GM19455 (cell line): ENCODE measurements at regions not wholly inside any gene's neighbourhood (a gene's known extent, or its start where the extent isn't known, plus 50 kb on each side); places are given as distances from the start of the nearest gene placed in this dataset.

ENCODE experiments used
- ATAC-seq: cut with Tn5 transposase; IDR thresholded peaks from one replicate; pipeline ENCODE4 v1.9.1; 2021; ENCODE audit not compliant: unreplicated experiment

DNA sequence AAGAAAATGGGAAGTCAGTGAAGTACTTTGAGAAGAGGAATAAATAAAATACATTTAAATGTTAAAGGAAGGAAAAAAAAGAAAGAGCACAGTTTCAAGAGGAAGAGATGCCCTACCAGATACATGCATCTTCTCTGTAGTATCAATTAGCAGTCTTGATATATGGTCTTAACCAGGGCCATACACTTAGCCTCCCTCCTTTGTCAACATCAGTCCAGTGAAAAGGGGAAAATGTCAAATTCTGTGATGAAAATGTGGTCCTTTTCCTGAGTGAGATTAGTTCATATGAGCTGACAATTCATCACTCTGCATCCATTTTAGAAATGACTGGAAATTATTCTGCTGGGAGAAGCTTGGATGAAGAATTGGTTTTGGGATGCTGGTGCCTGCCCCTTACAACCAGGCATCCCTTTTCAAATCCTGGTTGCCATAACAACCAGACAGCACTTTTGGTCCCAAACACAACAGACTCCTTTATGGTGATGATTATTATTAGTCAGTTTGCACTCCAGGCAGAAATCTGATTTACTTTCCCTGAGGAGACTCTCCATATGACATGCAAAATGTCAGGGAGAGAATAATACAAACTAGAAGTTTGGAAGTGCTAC is 933.6 kb upstream of the CDH8 start:
- no peak for ATAC-seq

DNA sequence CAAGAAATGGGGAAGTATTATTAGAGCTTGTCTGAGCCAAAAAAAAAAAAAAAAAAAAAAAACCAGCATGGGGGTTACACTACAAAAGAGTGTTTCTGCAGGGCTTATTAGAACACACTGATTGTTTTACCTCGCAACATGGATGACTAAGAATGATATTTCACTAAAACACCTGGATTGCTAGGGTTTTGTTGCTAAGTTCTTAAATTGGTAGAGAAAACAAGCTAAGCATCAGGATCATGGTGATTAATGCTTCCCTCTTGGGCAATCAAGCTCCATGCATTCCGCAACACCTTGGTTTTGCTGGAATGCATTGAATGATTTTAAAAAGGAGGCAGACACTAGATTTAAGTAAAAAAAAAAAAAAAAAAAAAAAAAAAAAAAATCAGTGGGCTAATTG is 931.4 kb upstream of the CDH8 start:
- no peak for ATAC-seq

DNA sequence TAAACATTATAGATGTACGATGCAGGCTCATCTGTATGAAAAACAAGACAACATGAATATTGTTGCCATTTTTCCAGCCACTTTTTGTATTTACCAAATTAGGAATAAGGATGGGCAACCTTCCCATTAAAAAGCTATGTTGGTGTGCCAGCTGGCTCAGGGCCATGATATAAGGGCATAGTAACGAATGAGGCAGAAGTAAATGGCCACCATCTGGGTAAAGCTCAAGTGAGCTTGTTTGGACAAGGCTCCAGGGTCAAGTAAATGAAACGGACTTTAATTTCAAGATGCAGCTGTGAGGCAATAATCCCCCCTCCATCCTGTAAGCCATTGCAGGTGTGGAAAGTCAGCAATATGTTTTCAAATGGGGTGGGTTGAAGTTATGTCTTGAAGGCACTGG is 930.9 kb upstream of the CDH8 start:
- ATAC-seq: no peak

DNA sequence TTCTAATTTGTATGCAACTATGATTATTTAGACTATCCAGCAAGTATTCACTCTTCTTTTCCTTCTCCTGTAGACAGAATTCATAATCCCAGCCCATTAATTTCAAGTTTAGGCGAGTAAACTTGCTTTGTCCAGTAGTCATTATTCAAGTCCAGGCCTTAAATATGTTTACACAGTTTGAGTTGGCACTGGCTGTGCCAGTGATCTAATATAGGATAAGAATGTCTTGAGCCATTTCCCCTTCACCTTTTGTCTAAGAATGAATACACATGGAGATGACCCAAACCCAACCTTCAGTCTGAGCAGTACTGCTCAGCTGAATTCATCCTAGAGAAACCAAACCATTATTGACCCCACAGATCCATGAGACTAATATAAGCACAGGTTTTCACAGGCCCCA is 930.4 kb upstream of the CDH8 start:
- no peak for ATAC-seq

DNA sequence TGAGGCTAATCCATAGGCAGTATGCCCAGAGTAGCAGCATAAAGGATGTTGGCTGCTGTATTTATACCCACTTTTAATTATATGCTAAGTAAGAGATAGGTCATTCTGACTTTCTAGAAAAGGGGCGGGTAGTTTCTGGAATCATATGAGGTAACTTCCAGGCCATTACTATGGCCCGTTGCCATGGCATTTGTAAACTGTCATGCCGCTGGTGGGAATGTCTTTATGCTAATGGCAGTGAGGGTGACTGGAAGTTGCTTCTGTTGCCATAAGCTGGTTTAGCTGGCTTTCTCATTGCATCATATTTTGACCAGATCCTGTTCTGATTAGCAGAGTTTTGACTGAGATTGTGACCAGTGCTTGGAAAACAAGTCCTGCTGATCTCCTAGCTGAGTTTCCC is 929.6 kb upstream of the CDH8 start:
- no peak for ATAC-seq

DNA sequence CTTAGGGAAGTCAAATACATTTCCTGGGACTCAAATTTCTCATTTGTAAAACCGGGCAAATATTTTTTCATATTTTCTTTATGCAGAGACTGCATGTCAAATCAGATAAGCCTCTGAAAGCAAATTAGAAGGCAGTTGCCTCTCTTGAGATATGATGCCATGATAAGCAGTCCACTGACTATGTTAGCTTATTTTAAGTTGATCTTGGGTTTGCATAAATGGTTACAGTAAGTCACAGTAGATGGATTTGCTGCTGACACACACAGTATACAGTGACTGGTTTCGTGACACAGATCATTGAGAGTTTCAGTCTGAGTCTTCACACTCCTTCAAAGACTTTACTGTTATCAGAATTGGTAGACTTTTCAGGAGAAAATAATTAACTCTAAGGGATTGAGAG is 927.6 kb upstream of the CDH8 start:
- ATAC-seq: no peak

DNA sequence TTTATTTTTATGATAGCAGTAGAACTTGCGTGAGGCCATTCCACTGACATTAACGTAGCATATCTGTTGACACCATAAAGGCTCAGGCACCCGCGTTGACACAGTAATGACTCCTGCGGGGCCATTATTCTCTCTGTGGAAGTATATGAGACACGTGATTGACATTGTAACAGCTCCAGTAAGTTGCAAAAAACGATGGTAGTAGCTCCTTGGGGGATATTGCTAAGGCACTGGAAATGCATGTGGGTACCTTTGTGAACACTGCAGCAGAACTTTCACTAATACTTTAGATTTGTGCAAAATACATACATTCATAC is 918.8 kb upstream of the CDH8 start:
- ATAC-seq: no peak

DNA sequence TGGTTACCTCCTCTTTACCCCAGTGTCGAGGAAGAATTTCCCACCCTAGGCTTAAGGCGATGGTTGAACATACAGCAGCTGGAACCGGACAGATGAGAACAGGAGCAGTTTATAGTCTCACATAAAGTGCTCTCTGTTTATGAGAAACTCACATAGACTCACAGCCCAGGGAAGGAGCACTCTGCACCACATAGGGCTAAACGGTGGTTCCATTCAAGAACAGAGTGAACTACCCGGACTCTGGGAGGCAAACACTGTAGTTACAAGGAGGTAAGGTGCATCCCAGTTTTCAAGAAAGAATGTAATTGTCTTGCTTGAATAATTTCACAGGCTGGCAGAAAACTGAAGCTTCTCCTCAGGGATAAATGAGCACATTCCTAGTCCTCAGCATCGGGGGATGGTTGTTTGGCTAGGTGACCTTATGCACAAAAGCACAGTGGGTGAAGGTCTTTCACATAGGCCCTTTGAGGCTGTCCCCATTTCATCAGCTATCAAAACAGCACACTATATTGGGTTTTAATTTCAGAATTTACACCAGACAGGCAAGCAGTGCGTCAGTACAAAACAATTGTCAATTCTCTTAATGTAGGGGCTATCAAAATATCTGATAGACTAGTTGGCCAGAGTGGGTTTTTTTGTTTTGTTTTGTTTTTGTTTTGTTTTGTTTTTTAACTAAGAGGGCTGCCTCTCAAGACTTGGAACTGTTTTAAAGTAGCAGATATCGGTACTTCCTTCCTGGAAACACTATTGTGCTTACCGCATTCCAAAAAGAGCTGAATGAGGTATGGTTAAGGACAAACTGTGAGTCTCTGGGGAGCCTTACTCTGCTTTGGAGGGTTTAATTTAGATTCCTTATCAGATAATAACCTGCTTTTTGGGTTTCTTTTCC is 918.1 kb upstream of the CDH8 start:
- no peak for ATAC-seq

DNA sequence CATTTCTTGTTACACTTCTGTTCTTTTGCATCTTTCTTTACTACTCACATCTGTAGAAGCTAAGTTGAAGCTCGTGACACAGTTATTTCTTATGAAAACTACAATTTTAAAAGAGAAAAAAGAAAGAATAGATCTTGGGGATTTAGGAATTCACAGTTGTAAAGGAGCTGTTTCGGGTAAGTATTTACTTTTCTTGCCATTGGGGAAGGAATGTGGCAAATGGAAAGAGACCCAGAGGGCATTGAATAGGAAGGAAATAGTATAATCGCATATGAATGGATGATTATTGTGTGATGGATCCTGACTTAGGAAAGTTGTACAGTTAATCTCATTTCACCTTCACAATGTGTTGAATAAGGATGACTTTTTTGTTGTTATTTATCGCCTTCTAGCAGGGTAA is 914.1 kb upstream of the CDH8 start:
- ATAC-seq: no peak

DNA sequence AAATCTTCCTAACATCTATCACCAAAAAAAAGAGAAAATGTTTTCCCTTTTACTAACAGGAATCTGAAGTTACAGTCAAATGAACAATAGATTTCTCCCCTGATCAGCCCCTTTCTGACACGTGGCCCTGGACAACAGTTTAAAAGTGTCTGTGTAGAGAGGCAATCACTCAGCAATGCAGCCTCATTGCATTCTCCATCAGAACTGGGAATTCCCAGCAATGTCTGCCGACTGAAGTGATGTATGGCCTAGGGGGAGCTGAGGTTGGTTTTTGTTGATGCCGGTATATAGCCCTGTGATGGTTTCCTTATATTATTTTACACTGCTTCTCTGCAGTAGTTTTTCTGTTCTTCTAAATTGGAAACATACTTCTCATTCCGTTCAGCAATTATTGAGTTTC is 904.3 kb upstream of the CDH8 start:
- no peak for ATAC-seq

DNA sequence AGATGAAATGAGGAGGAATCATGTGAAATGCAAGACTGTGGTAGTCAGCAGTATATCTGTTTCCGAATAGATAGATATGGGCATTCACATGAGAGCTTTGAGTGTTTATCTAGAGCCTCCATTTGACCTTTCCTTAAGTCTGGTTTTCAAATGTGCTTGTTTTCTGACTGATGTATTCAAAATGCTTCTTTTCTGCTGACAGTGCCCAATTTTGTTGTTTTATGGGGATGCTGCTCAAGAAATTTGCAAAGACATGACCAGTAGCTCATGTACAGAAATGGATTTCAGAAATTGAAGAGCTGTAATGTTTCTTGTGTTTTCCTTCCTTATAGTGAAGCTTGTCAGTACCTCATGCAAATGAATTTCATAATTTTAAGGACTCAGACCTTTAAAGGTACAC is 903.4 kb upstream of the CDH8 start:
- ATAC-seq: no peak

DNA sequence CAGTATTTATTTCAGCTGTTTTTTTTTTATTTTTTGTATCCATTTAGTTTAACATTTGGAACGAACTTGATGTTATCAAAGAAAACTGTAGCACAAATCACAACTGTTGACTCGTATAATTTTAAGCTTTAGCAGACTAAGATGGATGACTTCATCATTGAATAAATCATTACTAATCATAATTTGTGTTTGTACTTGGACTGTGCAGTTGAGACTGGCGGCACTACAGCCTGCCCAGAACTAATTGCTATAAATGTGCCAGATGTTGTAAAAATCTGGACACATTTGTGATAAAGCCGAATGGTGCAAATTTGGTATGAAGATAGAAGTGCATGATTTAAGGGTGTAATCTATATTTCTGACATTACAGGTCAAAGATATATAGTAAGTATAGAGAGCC is 897.7 kb upstream of the CDH8 start:
- ATAC-seq: no peak

DNA sequence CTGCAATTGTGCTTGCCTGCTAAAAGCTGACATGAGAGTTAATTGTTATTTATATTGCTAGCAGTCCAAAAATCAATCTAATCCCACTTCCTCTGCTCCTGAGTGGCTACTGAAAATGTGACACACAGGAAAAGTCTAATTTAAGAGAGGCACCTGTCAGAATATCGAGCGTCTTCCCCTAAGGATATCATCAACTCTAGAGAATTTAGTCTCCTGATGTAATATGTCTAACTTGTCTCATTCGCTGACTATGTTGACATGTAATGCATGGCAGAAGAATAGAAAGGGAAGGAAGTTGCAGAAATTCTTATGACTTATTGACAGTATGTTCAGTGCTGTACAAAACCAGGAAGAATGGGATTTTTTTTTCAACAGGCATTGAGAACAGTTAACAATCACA is 893.4 kb upstream of the CDH8 start:
- ATAC-seq: no peak

DNA sequence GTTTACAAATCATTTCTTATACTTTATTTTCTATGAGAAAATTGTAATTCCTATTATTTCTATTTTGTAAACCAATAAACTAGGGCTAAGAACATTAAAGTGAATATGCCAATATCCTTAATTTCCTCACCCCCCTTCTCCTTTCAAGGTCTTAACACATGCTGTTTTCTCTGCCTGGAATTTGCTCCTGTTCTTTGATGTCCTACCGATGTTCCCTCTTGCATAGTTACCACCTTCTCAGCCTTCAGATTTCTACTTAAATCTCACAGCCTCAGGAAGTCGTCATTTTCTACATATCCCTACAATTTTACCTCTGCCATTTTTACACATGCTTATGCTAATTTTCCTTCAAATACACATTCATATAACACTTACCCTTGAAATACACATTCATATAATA is 890.9 kb upstream of the CDH8 start:
- no peak for ATAC-seq

DNA sequence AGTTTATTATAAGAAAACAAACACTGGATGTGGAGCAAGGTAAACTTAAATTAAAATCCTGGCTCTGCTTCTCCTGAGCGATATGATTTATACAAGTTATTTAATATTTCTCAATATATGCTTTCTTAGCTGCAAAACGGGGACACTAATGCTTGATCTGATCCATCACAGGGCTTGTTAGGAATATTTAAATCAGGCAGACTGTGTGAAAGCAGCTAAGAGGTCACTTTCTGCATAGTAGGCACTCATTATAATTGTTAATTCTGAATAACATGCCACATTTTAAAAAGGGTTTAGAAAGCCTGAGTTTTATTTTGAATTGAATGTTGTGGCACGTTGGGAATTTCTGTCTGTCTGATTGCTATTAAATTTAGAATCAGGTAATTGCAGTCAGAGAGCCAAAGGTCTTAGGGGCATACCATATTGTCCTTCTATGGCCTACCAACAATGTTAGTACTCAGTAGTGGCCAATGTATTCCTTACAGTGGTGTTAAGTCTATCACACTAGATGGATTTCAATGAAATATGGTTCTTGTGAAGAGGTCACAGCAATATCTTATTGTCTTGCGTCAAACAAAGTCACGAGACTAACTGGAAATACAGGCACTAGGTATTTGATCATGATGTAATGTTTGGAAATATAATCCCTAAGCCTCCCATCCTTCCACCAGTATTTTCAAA is 890.0 kb upstream of the CDH8 start:
- ATAC-seq: no peak

DNA sequence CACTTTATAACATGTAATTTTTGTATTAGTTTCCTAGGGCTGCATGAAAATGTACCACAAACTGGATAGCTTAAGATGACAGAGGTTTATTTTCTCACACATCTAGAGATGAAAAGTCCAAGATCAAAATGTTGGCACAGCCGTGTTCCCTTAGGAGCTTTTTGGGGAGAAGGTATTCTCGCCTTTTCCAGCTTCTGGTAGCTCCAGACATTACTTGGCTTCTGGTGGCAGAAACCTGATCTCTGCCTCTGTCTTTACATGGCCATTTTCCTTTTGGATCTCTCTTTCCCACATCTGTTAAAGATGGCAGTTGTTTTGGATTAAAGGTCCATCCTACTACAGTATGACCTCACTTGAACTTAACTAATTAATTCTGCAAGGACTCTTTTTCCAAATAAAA is 885.7 kb upstream of the CDH8 start:
- ATAC-seq: no peak

DNA sequence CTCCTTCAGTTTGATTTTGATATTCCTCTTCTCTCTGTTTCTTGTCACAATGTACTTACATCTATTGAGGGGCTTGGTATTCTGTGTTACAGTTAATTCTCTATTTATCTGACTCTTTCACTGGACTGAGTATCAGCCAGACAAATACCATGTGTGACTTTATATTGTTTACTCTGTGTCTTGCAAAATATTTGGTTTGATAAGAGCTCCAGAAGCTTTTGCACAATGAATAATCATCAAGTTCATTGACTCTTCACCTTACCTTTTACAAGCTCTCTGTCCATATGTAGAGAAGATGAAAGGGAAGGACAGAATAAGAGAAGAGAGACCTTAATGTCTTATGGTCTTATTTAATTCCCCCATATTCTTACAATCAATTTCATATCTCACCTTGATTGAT is 877.7 kb upstream of the CDH8 start:
- no peak for ATAC-seq

DNA sequence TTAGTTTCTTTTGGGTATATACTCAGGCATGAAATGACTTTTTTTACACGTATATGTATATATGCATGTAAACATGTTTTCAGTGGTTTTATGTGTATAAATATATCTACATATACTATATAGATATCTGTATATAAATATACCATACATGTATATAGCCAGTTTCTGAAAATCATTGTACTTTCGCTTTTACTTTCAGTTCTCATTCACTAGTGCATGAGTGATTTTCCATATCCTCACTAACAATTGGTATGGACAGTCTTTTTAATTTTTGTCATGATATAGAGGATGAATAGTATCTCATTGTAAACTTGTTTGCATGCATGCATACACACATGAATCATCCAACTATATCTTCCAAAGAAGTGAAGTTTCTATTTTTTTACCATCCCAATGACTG is 877.1 kb upstream of the CDH8 start:
- ATAC-seq: no peak

DNA sequence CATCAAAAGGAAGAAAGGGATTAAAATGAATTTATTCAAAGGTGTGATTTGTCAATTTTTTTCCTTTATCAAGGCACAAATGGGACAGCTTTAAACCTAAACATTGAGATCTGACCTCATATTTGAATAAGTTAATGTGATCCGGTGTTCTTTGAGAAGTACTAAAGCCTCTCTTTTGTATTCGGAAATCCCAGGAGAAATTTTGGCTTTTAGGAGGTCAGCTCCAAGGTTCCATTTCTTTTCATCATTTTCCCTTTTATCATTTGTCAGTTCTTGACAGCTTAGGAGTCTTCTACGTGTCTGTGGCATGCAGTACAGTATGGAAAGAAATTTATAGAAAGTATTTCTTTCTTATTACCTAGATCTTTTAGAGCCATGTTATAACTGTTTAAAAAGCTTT is 873.4 kb upstream of the CDH8 start:
- ATAC-seq: no peak

DNA sequence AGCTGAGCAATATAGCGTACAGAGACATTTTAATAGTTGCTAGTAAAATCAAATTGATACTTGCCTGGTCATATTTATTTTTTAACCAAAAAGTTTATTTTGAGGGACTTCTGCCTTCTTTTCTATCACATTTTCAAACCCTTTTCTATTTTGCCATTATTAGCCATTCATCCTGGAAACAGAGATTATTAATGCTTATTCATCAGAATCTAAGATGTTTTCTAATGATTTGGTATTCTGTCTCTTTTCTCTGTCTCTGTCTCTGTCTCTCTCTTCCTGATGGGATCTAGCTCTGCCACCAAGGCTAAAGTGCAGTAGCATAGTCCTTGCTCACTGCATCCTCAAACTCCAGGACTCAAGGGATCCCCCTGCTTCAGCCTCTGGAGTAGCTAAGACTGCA is 871.3 kb upstream of the CDH8 start:
- no peak for ATAC-seq

DNA sequence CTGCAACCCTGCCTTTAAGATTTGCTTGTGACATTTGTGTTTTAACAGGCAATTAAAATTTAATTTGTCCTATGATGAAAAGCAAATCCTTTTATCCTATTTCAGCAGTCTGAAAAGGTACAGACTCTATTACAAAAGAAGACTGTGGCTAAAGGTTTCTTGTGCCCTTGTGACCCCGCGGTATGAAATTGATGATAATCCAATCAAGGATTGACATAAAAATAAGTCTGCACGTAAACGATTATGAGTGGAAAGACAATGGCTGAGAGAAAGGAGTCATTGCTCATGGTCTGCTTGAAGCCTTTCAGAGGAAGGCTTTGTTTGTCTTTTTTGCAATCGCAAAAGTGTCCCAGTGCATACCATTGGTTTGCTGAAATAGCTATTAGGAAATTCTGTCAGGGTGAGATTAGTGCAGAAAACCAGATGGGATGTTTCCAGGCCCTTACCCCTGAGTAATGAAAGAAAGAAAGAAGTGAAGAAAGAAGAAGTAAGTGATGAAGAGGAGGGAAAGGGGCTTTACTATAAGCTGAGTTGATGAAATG is 867.8 kb upstream of the CDH8 start:
- ATAC-seq: no peak

DNA sequence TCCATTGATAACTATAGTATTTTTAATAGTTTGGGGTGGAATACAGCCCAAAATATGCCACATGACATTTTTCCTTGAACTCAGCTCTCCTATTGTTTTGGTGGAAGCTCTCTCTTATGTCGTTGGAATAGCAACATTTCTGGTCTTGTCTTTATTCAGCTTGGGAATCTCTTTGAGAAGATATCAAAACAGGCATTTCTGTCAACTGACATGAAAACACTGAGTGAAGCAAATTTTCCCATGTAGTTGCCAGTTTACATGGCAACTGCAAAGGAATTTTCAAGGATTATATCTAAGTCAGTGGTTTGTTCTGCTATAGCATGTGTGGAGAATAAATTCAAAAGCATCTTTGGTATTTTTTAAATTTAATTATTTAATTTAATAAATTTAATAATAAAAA is 863.5 kb upstream of the CDH8 start:
- no peak for ATAC-seq
